Chondrocyte (in vitro differentiated cells): ENCODE measurements at regions not wholly inside any gene's neighbourhood (a gene's known extent, or its start where the extent isn't known, plus 50 kb on each side); places are given as distances from the start of the nearest gene placed in this dataset.
A peak's percentile ranks its signal among the peaks of the same experiment; 100 is the strongest.

Source experiments
- DNase-seq: peaks from one replicate; pipeline ENCODE4 v3.0.0; 2021; ENCODE audit warnings: mixed read lengths, low spot score
- H3K27ac Mint-ChIP-seq: one replicate; pipeline ENCODE4 v1.8.0; 2021; ENCODE audit warnings: mild to moderate bottlenecking, moderate library complexity, mixed read lengths; ENCODE audit not compliant: unreplicated experiment
- H3K27me3 Mint-ChIP-seq: 2 replicates; pipeline ENCODE4 v1.8.0; 2021; ENCODE audit warnings: low read depth, mixed read lengths
- H3K36me3 Mint-ChIP-seq: 2 replicates; pipeline ENCODE4 v1.8.0; 2021; ENCODE audit warnings: low read depth, mixed read lengths
- H3K4me1 Mint-ChIP-seq: 2 replicates; pipeline ENCODE4 v1.8.0; 2021; ENCODE audit warnings: low read depth, mild to moderate bottlenecking, mixed read lengths
- H3K4me3 Mint-ChIP-seq: one replicate; pipeline ENCODE4 v1.8.0; 2021; ENCODE audit warnings: mild to moderate bottlenecking, moderate library complexity, mixed read lengths; ENCODE audit not compliant: unreplicated experiment
- H3K9me3 Mint-ChIP-seq: 2 replicates; pipeline ENCODE4 v1.8.0; 2021; ENCODE audit warnings: low read depth, mixed read lengths
- CTCF ChIP-seq: fragments of 200-600 bp; sonication (generic); IDR thresholded peaks from 2 replicates; pipeline ENCODE4 v1.5.0; 2021; ENCODE audit warnings: antibody characterized with exemption, mild to moderate bottlenecking, moderate library complexity

- TF ChIP-seq CTCF: no peak
- Mint-ChIP-seq H3K27ac (no peak overlapping the region), H3K4me1 (peaks cover 39% of the 10 kb centered on the region)
Measured at GRCh38 chr9:13901176-13901575, 412.8 kb downstream of the NFIB start.

GRCh38 chr9:13900449-13900848 lies 413.5 kb downstream of the NFIB start:
- Mint-ChIP-seq H3K27me3 (no peaks in the 10 kb centered on the region), H3K4me3 (no peak overlapping the region), H3K27ac (no peak overlapping the region), H3K4me1 (peaks cover 42% of the 10 kb centered on the region), H3K36me3 (no peaks in the 10 kb centered on the region), H3K9me3 (no peaks in the 10 kb centered on the region)
- no peak for TF ChIP-seq CTCF
- DNase-seq: no peak

More at GRCh38 chr9:13901176-13901575, 412.8 kb downstream of the NFIB start:
- Mint-ChIP-seq H3K36me3 (no peaks in the 10 kb centered on the region), H3K4me3 (no peak overlapping the region), H3K9me3 (peaks cover 4% of the 10 kb centered on the region), H3K27me3 (no peaks in the 10 kb centered on the region)
- no peak for DNase-seq

DNA sequence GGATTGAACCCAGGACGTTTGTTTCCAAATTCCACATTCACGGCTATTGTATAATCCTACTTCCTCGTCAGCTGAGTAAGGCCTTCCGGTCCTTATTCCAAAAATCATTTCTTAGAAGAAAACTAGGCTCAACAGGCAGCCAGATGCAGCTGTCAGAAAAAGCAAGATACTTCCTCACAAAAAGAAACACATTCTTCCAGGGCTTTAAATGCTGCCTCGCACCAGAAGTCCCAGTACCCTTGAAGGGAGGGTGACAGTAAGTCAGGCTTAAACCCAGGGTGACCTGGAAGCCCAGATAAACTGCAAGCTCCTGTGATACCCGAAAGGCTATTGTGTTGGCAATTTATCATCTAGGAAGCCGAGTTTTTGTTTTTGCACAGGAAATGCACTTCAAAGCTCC lies 414.0 kb downstream of the NFIB start:
- Mint-ChIP-seq H3K4me1 (peaks cover 38% of the 10 kb centered on the region), H3K4me3 (no peak overlapping the region), H3K36me3 (no peaks in the 10 kb centered on the region), H3K9me3 (no peaks in the 10 kb centered on the region), H3K27ac (no peak overlapping the region), H3K27me3 (no peaks in the 10 kb centered on the region)
- no peak for TF ChIP-seq CTCF
- no peak for DNase-seq

GRCh38 chr9:13898957-13899356 lies 415.0 kb downstream of the NFIB start:
- H3K36me3 Mint-ChIP-seq: no peaks in the 10 kb centered on the region
- H3K4me1 Mint-ChIP-seq: peaks cover 28% of the 10 kb centered on the region
- no peak overlapping the region for H3K27ac Mint-ChIP-seq
- no peak for TF ChIP-seq CTCF
- no peaks in the 10 kb centered on the region for H3K9me3 Mint-ChIP-seq
- no peaks in the 10 kb centered on the region for H3K27me3 Mint-ChIP-seq
- DNase-seq: no peak
- no peak overlapping the region for H3K4me3 Mint-ChIP-seq

DNA sequence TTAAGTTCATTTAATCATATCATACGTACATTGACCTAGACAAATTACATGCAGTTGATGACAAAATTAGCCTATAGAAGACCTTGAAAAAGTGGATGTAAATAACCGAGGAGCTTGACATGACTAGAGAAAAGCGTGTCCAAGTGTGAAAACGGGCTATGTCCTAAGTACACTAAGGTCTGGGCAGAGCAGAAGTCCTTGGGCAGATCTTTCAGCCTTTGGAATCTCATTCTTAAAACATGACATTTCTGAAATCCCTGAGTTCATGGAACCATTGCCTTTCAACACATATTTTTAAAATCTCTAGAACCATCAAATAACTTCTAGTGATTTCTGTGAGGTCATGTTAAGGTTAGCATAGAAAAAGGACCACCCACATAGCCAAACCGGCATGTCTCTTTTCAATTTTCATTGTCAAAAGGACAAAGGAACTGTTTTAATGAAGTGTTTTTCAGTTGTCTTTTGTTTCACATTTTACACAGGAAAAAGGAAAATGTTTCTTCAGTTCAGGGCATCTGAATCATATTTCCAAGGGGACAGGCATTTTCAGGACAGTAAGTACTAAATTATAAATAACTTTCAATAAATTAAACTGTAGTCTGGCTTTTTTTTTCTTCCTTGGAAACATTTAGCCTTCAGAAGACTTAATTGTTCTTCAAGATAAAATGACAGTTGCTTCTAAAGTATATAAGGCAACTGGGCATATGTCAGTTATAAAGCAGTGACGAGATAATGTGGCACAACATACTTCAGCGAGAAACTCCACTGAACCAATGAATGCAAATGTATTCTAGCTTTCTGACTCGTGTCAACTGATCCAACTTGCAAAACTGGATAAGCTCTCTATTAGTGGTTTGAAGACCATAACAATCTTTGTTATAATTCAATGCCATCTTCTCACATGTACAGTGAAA lies 416.8 kb downstream of the NFIB start:
- no peak for TF ChIP-seq CTCF
- Mint-ChIP-seq H3K4me3 (no peak overlapping the region), H3K4me1 (peaks cover 25% of the 10 kb centered on the region), H3K27ac (peak overlapping the region; percentile 54), H3K27me3 (no peaks in the 10 kb centered on the region), H3K36me3 (no peaks in the 10 kb centered on the region), H3K9me3 (peaks cover 1% of the 10 kb centered on the region)
- DNase-seq: no peak
